ENCODE measurements at regions not wholly inside any gene's neighbourhood (a gene's known extent, or its start where the extent isn't known, plus 50 kb on each side); places are given as distances from the start of the nearest gene placed in this dataset.

DNA sequence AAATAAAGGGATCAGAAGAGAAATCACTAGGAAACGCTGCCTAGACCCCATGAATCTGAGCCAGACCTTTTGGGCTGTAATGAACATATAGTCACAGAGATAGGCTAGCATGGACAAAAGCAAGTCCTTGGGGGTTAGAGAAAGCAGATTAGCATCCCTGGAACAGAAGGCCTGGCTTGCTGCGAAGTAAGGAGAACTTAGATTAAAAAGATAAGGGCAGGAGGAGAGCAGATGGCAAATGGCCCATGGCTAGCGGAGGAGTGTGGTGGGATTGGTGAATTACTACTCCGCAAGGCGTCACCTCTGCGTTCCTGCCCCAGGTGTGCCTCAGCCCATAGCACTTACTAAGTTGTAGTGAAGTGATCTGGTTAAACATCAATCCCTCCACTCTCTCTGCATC is 92.3 kb upstream of the ZNF438 start:
- Histone ChIP-seq H3K9ac (ENCODE audit: low read length) (no peak overlapping the region), H2AFZ (ENCODE audit: low read depth, low read length, severe bottlenecking) (no peak overlapping the region), H3K27me3 (ENCODE audit: low read length) (no peaks in the 10 kb centered on the region), H3K9me3 (ENCODE audit: insufficient read depth, low read length) (no peaks in the 10 kb centered on the region), H3K9me2 (replicated peaks; ENCODE audit: insufficient read depth, low read length) (no peaks in the 10 kb centered on the region), H3K27ac (ENCODE audit: low read depth, low read length) (no peak overlapping the region), H3K36me3 (ENCODE audit: low read length) (no peaks in the 10 kb centered on the region), H3K4me3 (ENCODE audit: insufficient read depth, low read length, poor library complexity, severe bottlenecking) (no peak overlapping the region), H4K20me1 (ENCODE audit: low read depth, low read length) (no peaks in the 10 kb centered on the region), H3K79me2 (ENCODE audit: insufficient read depth, low read length) (no peaks in the 10 kb centered on the region), H3K4me2 (ENCODE audit: low read depth, low read length, poor library complexity, severe bottlenecking) (no peak overlapping the region), H3F3A (ENCODE audit: insufficient read depth) (no peaks in the 10 kb centered on the region)
- no peak for TF ChIP-seq EZH2phosphoT487 (conservative IDR thresholded peaks at IDR 0.05; ENCODE audit: low read length)
- TF ChIP-seq, protein P1, sequence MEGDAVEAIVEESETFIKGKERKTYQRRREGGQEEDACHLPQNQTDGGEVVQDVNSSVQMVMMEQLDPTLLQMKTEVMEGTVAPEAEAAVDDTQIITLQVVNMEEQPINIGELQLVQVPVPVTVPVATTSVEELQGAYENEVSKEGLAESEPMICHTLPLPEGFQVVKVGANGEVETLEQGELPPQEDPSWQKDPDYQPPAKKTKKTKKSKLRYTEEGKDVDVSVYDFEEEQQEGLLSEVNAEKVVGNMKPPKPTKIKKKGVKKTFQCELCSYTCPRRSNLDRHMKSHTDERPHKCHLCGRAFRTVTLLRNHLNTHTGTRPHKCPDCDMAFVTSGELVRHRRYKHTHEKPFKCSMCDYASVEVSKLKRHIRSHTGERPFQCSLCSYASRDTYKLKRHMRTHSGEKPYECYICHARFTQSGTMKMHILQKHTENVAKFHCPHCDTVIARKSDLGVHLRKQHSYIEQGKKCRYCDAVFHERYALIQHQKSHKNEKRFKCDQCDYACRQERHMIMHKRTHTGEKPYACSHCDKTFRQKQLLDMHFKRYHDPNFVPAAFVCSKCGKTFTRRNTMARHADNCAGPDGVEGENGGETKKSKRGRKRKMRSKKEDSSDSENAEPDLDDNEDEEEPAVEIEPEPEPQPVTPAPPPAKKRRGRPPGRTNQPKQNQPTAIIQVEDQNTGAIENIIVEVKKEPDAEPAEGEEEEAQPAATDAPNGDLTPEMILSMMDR (IDR thresholded peaks at IDR 0.05; ENCODE audit: insufficient read depth, low read length, poor library complexity, severe bottlenecking), result no peak

DNA sequence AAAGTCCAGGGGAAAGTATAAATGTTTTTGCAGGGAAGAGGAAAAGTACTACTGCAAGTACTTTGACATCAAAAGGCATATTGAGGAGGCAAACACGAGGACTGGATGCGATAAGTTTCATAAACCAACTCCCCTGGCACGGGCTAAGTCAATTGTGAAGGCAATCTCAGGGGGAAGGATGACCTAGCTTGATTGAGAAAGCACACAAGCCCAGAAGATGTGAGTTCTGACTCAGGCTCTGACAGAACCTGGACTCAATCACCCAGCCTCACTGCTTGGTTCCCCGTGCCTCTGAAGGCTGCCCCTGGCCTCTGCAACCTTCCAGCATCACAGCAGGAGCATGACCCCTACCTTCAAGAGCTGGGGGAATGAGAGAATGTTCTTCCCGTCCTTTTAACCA is 93.2 kb upstream of the ZNF438 start:
- H3F3A ChIP-seq (ENCODE audit: insufficient read depth), result no peaks in the 10 kb centered on the region
- no peak overlapping the region for H2AFZ ChIP-seq (ENCODE audit: low read depth, low read length, severe bottlenecking)
- H3K9me2 ChIP-seq (replicated peaks; ENCODE audit: insufficient read depth, low read length), result no peaks in the 10 kb centered on the region
- no peak overlapping the region for H3K27ac ChIP-seq (ENCODE audit: low read depth, low read length)
- no peaks in the 10 kb centered on the region for H3K36me3 ChIP-seq (ENCODE audit: low read length)
- no peaks in the 10 kb centered on the region for H3K27me3 ChIP-seq (ENCODE audit: low read length)
- no peaks in the 10 kb centered on the region for H4K20me1 ChIP-seq (ENCODE audit: low read depth, low read length)
- no peak overlapping the region for H3K9ac ChIP-seq (ENCODE audit: low read length)
- TF ChIP-seq EZH2phosphoT487 (conservative IDR thresholded peaks at IDR 0.05; ENCODE audit: low read length), result no peak
- H3K79me2 ChIP-seq (ENCODE audit: insufficient read depth, low read length), result no peaks in the 10 kb centered on the region
- no peak overlapping the region for H3K4me2 ChIP-seq (ENCODE audit: low read depth, low read length, poor library complexity, severe bottlenecking)
- H3K4me3 ChIP-seq (ENCODE audit: insufficient read depth, low read length, poor library complexity, severe bottlenecking), result no peak overlapping the region
- H3K9me3 ChIP-seq (ENCODE audit: insufficient read depth, low read length), result no peaks in the 10 kb centered on the region

DNA sequence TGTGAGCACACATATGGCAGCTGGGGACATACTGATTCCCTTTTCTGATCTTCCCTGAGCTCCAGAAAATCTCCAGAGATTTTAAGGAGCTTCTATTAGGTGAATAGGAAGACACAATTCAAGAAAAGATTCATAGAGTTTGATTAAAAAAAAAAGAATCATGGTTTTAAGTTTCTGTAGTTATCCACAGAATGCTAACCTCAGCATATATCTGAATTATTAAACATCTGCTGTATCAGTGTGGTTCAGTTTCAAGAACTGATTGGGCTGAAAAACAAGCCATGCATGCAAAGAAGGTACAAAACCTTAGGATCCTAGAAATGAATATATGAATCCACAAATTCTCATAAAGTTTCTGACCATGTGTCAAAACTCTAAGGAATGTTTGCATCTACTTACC is 94.1 kb upstream of the ZNF438 start:
- TF ChIP-seq, protein P1 (IDR thresholded peaks at IDR 0.05; ENCODE audit: insufficient read depth, low read length, poor library complexity, severe bottlenecking), result no peak
- no peak for TF ChIP-seq EZH2phosphoT487 (conservative IDR thresholded peaks at IDR 0.05; ENCODE audit: low read length)
- Histone ChIP-seq H4K20me1 (ENCODE audit: low read depth, low read length) (no peaks in the 10 kb centered on the region), H3K79me2 (ENCODE audit: insufficient read depth, low read length) (no peaks in the 10 kb centered on the region), H3K27ac (ENCODE audit: low read depth, low read length) (no peak overlapping the region), H2AFZ (ENCODE audit: low read depth, low read length, severe bottlenecking) (no peak overlapping the region), H3K9ac (ENCODE audit: low read length) (no peak overlapping the region), H3K9me3 (ENCODE audit: insufficient read depth, low read length) (no peaks in the 10 kb centered on the region), H3K36me3 (ENCODE audit: low read length) (no peaks in the 10 kb centered on the region), H3K9me2 (replicated peaks; ENCODE audit: insufficient read depth, low read length) (no peaks in the 10 kb centered on the region), H3K27me3 (ENCODE audit: low read length) (no peaks in the 10 kb centered on the region), H3K4me3 (ENCODE audit: insufficient read depth, low read length, poor library complexity, severe bottlenecking) (no peak overlapping the region), H3F3A (ENCODE audit: insufficient read depth) (no peaks in the 10 kb centered on the region), H3K4me2 (ENCODE audit: low read depth, low read length, poor library complexity, severe bottlenecking) (no peak overlapping the region)

DNA sequence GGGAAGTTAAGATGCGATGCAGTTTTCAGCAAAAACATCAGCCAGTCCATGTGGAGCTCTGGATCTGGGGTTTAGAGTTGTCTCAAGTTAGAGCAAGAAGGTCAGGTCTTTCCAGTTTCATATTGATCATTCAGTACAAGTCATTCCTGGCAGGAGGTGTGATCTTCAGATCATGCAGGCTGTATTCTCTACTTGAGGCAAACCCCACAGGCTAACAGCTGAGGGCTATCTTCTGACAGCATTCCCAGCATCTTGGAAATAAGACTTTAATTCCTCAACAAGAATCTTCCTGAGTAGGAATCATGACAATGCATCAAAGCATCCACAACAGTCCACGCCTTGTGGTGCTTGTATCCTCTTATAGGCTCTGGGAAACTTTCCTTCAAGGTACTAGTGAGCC is 94.9 kb upstream of the ZNF438 start:
- no peaks in the 10 kb centered on the region for H3K9me2 ChIP-seq (replicated peaks; ENCODE audit: insufficient read depth, low read length)
- H3K9ac ChIP-seq (ENCODE audit: low read length), result no peak overlapping the region
- H3K4me3 ChIP-seq (ENCODE audit: insufficient read depth, low read length, poor library complexity, severe bottlenecking), result no peak overlapping the region
- no peak overlapping the region for H3K27ac ChIP-seq (ENCODE audit: low read depth, low read length)
- no peaks in the 10 kb centered on the region for H3F3A ChIP-seq (ENCODE audit: insufficient read depth)
- no peak overlapping the region for H2AFZ ChIP-seq (ENCODE audit: low read depth, low read length, severe bottlenecking)
- H3K27me3 ChIP-seq (ENCODE audit: low read length), result no peaks in the 10 kb centered on the region
- no peaks in the 10 kb centered on the region for H3K9me3 ChIP-seq (ENCODE audit: insufficient read depth, low read length)
- H3K36me3 ChIP-seq (ENCODE audit: low read length), result no peaks in the 10 kb centered on the region
- TF ChIP-seq EZH2phosphoT487 (conservative IDR thresholded peaks at IDR 0.05; ENCODE audit: low read length), result no peak
- TF ChIP-seq, protein P1 (IDR thresholded peaks at IDR 0.05; ENCODE audit: insufficient read depth, low read length, poor library complexity, severe bottlenecking), result no peak
- H3K79me2 ChIP-seq (ENCODE audit: insufficient read depth, low read length), result no peaks in the 10 kb centered on the region
- no peak overlapping the region for H3K4me2 ChIP-seq (ENCODE audit: low read depth, low read length, poor library complexity, severe bottlenecking)
- no peaks in the 10 kb centered on the region for H4K20me1 ChIP-seq (ENCODE audit: low read depth, low read length)

Data from SU-DHL-6 (cell line).